HG03064 (cell line): ENCODE measurements at regions not wholly inside any gene's neighbourhood (a gene's known extent, or its start where the extent isn't known, plus 50 kb on each side); places are given as distances from the start of the nearest gene placed in this dataset.

ENCODE experiments used
- ATAC-seq: cut with Tn5 transposase; IDR thresholded peaks from one replicate; pipeline ENCODE4 v1.9.1; 2021; ENCODE audit warnings: low read depth; ENCODE audit not compliant: unreplicated experiment

GRCh38 chr1:81144240-81144825 is 656.4 kb upstream of the ADGRL2 start:
- ATAC-seq, result no peak

- ATAC-seq, result no peak
These were observed 658.5 kb upstream of the ADGRL2 start for GRCh38 chr1:81142099-81142826.

GRCh38 chr1:81135524-81135923 is 665.2 kb upstream of the ADGRL2 start:
- no peak for ATAC-seq

GRCh38 chr1:81129776-81130175 is 671.0 kb upstream of the ADGRL2 start:
- no peak for ATAC-seq

GRCh38 chr1:81129366-81129765 is 671.4 kb upstream of the ADGRL2 start:
- no peak for ATAC-seq

GRCh38 chr1:81128079-81128478 is 672.7 kb upstream of the ADGRL2 start:
- no peak for ATAC-seq

- ATAC-seq, result no peak
These were observed 673.6 kb upstream of the ADGRL2 start for GRCh38 chr1:81126989-81127581.

- ATAC-seq, result no peak
These were observed 675.1 kb upstream of the ADGRL2 start for GRCh38 chr1:81125672-81126071.

GRCh38 chr1:81121306-81121705 is 679.4 kb upstream of the ADGRL2 start:
- ATAC-seq, result no peak

- ATAC-seq, result no peak
These were observed 681.4 kb upstream of the ADGRL2 start for GRCh38 chr1:81119319-81119718.

- ATAC-seq, result no peak
These were observed 682.2 kb upstream of the ADGRL2 start for GRCh38 chr1:81118550-81118949.

- no peak for ATAC-seq
These were observed 685.3 kb upstream of the ADGRL2 start for GRCh38 chr1:81115422-81115821.

- no peak for ATAC-seq
These were observed 686.5 kb upstream of the ADGRL2 start for GRCh38 chr1:81114191-81114590.

GRCh38 chr1:81113688-81114087 is 687.0 kb upstream of the ADGRL2 start:
- no peak for ATAC-seq

- no peak for ATAC-seq
These were observed 688.9 kb upstream of the ADGRL2 start for GRCh38 chr1:81111818-81112217.

- no peak for ATAC-seq
These were observed 691.7 kb upstream of the ADGRL2 start for GRCh38 chr1:81109038-81109437.

GRCh38 chr1:81097860-81098259 is 702.9 kb upstream of the ADGRL2 start:
- ATAC-seq, result no peak

GRCh38 chr1:81073580-81073979 is 727.2 kb upstream of the ADGRL2 start:
- no peak for ATAC-seq

GRCh38 chr1:81071969-81072753 is 728.6 kb upstream of the ADGRL2 start:
- no peak for ATAC-seq

- no peak for ATAC-seq
These were observed 729.5 kb upstream of the ADGRL2 start for GRCh38 chr1:81071072-81071858.

GRCh38 chr1:81069856-81070255 is 730.9 kb upstream of the ADGRL2 start:
- no peak for ATAC-seq
